HG03457 (cell line): ENCODE measurements at regions not wholly inside any gene's neighbourhood (a gene's known extent, or its start where the extent isn't known, plus 50 kb on each side); places are given as distances from the start of the nearest gene placed in this dataset.
"Not testable (repeated sequence)": the region's sequence is repeated elsewhere in the genome, so short reads cannot be mapped to it uniquely, and the experiment has no call there.

Experiments
- ATAC-seq: cut with Tn5 transposase; IDR thresholded peaks from one replicate; pipeline ENCODE4 v1.9.1; 2021; ENCODE audit warnings: moderate number of reproducible peaks; ENCODE audit not compliant: unreplicated experiment

DNA sequence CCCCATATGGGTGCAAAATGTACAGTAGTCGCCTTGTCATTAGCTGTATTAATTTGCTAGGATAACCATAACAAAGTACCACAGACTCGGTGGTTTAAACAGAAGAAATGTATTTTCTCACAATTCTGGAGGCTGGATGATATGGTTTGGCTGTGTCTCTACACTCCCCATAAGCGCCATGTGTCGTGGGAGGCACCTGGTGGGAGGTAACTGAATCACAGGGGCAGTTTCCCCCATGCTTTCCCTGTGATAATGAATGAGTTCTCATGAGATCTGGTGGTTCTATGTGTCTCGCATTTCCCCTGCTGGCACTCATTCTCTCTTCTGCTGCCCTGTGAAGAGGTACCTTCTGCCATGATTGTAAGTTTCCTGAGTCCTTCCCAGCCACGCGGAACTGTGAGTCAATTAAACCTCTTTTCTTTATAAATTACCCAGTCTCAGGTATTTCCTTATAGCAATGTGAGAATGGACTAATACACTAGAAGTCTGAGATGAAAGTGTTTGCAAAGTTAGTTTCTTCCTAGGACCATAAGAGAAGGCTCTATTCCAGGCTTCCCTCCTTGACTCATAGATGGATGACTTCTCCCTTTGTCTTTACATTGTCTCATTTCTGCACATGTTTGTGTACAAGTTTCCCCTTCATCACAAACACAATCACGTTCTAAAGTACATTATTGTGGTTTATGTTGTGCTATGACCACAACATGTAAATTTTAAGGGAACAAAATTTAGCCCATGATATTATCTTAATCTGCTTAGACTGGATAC lies 1442.6 kb downstream of the SUCLG1 start:
- no peak for ATAC-seq

DNA sequence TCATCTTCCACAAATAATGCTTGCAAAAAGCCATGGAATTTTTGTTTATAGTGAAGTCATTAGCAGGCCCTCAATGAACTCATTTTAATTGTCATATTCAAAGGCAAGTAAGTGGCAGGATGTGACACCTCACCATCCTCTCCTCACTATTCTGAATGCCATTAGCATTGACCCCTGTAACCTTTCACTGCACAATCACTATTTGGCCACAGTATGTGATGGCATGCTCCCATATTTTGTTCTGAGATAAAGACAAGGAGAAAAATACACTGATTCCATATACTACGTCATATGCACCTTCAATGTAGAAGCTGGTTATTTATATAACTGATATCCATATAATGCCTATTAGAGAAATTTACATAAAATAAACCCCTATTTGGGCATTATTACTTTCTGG lies 1443.2 kb downstream of the SUCLG1 start:
- no peak for ATAC-seq

DNA sequence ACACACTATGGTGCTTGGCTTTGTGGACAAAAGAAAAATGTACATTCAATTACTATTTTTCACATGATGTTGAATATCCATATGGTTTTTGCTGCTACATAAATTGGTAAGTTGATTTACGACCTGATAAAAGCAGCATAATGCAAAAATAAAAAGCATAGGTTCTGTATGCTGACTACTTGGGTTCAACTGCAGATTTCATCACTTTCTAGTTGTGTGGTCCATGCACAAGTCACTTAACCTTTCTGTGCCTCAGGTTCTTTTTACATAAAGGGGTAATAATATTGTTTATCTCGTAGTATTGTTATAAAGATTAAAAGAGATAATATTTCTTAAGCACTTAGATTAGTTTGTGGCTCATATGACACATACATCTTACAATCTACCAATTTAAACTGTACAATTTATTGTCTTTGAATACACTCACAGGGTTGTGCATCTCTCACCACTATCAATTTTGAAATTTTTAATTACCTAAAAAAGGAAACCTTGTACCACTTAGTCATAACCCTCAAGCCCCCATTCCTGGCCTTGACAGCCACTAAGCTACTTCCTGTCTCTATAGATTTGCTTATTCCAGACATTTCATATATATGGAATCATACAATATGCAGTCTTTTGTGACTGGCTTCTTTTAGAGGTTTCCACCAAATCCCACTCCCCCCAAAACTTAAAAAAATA lies 1443.9 kb downstream of the SUCLG1 start:
- ATAC-seq: no peak

DNA sequence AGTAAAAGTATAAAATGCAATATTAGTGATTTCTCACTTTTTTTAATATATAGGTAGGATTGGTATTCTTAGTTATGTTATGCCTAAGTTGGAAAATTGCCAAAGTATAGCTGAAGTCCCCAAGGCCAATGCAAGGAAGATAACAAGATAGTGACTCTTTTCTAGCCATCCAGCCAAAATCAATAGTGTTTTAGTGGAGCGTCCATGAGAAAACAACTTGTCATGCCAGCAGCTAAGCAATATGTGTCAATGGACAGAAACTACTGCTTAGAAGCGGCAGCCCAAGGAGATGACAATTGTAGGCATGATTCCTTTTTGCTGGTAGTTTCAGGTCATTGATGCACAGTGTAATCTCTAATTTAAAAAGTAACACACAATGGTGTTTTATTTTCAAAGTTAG lies 1444.6 kb downstream of the SUCLG1 start:
- no peak for ATAC-seq

DNA sequence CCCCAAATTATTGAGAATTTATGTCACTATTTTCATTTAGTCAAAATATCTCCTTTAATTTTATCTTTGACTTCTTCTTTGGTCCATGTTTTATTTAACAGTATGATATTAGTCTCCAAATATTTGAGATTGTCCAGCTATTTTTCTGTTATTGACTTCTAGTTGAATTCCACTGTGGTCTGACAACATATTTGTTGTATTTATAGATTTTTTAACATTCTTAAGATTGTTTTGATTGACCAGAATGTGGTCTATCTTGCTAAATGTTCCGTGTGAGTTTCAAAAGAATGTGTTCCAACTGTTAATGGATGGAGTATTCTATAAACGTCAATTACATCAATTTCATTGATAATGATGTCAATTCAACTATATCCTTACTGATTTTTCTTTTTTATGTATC lies 1452.1 kb downstream of the SUCLG1 start:
- no peak for ATAC-seq

DNA sequence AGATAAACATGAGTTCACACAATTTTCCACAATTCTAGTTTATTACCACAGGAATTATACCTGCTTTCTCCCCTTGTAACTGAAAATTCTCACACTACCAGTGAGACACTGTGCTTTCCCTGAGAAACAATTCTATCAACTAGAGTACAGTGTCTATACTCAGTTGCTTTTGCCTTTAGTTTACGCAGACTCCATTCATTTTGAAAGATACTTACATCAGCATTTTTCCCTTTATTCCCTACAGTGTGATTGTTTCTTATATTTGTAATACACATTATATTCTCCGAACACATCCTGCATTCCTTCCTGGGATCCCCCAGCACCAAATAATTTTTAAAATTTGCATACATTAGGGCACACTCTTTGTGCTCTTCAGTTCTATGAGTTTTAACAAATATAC lies 1455.5 kb downstream of the SUCLG1 start:
- no peak for ATAC-seq

DNA sequence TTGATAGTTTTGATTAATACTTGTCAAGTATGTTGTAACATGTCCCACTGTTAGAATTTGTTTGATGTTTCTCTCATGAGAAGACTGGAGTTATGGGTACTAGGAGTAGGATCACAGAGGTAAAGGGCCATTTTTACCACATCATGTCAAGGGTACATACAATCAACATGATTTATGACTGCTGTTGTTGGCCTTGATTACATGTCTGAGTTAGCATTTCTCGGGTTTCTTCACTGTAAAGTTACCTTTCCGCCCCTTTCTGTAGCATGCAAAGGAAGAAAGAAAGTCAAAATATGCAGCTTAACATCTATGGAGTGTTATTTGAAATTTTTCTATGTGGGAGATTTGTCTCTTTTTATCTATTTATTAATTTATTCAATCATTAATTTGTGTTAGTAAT lies 1456.4 kb downstream of the SUCLG1 start:
- ATAC-seq: no peak

DNA sequence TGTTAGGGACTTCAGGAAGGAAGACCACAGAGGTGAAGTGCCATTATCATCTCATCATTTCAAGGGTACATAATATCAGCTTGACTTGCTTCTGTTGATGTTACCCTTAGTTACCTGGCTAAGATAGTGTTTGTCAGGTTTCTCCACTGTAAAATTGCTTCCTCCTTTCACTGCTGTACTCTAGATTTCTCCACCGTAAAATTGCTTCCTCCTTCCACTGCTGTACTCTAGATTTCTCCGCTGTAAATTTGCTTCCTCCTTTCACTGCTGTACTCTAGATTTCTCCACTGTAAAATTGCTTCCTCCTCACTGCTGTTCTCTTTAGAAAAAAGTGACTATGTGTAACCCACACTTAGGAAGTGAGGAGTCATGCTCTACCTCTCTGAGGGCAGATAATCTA lies 1460.3 kb downstream of the SUCLG1 start:
- no peak for ATAC-seq

DNA sequence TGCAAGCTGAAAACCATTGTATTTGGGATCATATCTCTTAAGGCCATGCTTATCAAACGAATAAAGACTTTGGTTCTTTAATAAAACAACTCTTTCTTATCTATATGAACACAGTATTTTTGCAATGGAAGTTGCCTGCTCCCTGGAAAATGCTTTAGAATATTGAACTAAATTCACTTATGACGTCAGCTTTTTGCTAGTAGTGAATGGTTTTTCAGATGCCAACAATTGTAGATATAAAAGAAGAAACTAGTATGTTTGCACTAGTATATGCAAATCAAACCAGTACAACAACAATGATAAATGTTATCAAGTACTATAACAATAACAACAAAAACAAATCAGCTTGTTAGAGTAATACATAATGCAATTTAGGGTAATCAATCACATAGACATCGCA lies 1462.9 kb downstream of the SUCLG1 start:
- no peak for ATAC-seq

DNA sequence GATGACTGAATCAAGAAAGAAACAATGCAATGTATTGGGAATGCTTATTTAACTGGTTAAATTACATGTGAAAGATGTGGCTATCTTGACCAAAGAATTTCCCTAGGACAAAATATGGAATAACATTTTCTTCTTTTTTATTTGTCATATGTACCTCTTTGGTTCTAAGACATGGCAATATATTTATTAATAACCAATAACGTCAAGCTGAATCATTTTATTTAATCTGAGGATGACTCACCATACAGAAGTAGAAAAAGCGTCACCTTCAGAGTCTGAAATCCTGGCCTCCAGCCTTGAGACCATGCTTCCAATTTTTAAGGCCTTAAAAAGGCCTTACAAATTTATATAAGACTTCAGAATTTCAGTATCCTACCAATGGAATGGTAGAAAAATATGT lies 1464.9 kb downstream of the SUCLG1 start:
- no peak for ATAC-seq

DNA sequence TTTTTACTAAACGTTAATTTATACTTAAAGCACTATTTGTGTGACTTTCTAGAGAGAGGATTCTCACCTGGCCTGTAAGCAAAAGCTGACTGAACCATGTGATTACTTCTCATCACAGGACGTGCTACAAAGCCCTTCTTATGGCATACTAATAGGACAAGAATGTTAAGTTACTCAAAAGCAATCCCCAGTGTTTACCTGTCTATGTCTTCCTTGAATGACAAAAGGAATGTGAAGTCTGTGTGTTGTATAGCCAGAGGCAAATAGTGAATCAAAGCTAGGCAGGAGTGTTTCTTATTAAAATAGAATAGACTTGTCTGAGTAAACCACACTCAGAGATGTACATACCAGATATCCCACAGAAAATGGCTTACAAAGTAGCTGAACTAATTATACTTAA lies 1465.5 kb downstream of the SUCLG1 start:
- no peak for ATAC-seq

DNA sequence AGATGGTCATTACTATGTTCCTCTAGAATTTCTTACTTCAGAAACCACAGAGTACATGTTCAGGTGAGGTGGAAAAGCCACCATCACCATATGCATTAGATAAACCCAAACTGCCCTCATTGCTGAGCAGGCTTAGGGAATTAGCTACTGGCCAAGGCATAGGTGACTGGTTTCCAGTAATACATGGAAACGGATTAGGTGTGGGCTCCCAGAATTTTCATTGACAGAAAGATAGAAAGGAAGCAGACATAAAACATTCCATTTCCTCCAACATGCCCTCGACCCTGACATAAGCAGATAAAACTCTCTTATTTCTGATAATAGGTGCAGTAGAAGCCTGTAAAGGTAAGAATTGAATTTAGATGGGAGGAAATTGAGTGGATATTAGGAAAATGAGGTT lies 1466.1 kb downstream of the SUCLG1 start:
- no peak for ATAC-seq

DNA sequence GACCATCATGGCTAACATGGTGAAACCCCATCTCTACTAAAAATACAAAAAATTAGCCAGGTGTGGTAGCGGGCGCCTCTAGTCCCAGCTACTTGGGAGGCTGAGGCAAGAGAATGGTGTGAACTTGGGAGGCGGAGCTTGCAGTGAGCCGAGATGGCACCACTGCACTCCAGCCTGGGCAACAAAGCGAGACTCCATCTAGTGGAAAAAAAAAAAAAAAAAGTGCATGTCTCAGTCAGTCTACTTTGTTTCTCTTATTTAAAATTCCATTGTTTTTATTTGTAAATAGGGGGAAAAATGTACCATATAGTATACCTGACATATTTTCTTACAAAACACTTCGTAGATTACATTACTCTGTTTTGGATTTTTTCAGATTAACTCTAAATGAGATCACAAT lies 1471.4 kb downstream of the SUCLG1 start:
- ATAC-seq: not testable (repeated sequence)

DNA sequence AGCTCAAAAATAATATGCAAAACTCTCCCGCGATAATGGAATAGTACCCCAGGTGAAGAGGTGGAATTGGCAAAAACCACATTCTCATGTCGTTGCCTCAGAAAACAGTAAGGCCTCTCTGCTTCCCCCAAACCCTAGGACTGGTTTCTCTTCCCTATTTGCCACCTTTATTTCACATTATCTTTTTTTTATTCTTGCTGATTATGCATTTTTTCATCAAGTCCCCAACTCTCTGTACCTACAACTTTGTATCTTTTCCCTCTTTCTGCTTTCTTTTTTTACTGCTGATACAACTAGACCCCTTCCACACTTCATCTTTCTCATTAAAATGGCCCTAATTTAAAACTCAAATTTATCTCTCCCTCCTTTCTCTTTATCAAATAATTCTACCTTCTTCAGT lies 1472.2 kb downstream of the SUCLG1 start:
- no peak for ATAC-seq

DNA sequence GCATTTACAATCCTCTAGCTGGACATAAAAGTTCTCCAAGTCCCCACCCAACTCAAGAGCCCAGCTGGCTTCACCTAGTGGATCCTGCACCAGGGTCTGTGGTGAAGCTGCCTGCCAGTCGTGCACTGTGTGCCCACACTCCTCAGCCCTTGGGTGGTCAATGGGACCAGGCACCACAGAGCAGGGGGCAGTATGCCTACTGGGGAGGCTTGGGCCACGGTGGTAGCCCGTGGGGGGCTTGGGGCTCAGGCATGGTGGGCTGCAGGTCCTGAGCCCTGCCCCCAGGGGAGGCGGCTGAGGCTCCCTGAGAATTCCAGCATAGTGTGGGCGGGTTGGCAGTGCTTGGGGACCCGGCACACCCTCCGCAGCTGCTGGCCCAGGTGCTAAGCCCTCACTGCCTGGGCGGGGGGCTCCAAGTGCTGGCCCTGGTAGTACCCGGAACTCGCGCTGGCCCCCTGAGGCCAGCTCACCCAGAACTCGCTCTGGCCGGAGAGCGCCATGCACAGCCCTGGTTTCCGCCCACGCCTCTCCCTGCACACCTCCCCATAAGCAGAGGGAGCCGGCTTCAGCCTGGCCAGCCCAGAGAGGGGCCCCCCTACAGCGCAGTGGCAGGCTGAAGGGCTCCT lies 1473.4 kb downstream of the SUCLG1 start:
- no peak for ATAC-seq

DNA sequence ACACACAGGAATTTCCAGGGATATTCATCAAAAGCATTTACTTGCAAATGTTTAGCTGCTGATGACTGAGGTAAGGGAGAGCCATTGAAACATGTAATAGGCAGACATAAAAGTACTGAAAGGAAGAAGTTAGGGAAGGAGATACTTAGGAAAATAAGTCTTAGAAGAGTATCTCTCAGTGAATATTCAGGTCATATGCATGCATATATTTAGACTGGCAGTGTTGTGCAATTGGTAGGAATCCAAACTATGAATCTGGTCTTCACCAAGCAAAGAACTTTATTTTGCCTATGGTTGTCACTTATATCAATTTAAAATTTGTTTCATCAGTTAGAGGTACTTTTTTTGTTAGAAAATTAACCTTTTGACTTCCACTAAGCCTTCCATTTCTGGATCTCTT lies 1490.7 kb downstream of the SUCLG1 start:
- ATAC-seq: no peak

DNA sequence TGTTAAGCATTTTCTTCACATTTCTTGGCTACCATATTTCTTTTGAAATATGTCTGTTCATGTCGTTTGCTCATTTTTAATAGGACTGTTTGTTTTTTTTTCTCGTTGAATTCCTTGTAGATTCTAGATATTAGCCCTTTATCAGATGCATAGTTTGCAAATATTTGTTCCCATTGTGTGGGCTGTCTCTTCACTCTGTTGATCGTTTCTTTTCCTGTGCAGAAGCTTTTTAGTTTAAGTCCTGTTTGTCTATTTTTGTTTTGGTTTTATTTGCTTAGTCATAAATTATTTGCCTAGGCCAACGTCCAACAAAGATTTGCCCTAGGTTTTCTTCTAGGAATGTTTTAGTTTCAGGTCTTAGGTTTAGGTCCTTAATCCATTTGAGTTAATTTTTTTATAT lies 1494.7 kb downstream of the SUCLG1 start:
- no peak for ATAC-seq

DNA sequence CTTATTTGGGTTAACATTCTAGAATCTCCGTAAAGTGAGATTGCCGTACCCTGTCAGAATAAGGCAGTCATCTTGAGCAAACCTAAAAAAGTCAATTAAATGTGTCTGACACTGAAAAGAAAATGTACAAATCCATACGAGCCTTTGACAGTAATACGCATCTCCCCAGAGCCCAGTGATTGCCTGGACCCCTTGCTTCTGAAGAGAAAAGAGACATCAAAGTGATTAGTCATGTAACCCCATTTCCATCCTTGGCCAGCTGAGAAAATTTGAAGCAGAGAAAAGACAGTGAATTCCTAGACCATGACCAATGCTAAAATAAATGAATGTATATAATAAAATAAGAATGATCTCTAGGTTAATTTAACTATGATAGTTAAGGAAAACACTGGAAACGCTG lies 1499.4 kb downstream of the SUCLG1 start:
- ATAC-seq: no peak

DNA sequence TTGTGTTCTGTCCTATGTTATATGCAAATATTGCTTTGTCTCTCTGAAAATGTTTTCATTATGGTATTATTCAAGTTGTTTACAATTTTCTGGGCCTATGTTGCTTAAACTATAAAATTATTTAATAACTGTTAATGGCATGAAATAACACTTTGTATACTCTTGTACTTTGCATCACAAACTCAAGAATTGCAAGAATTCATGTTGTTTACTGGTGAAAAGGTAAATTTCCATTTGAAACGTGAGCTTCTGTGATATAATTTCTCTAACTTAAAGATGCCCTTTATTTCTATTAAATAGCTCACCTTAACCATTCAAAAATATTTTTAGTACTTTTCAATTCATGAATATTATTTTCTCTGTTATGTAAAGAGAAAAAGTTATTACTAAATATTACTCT lies 1504.2 kb downstream of the SUCLG1 start:
- no peak for ATAC-seq

DNA sequence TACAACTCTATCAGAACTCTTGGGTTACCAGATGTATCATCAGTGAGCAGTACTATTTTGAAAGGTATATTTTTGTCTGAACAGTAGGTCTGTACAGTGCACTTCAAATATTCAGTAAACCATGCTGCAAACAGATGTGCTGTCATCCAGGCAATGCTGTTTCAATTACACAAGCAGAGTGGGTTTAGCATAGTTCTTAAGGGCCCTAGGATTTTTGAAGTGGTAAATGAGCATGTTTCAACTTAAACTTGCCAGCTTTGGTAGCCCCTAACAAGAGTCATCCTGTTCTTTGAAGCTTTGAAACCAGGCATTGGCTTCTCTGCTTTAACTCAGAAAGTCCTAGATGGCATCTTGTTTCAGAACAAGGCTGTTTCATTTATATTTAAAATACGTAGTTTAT lies 1519.9 kb downstream of the SUCLG1 start:
- ATAC-seq: no peak

DNA sequence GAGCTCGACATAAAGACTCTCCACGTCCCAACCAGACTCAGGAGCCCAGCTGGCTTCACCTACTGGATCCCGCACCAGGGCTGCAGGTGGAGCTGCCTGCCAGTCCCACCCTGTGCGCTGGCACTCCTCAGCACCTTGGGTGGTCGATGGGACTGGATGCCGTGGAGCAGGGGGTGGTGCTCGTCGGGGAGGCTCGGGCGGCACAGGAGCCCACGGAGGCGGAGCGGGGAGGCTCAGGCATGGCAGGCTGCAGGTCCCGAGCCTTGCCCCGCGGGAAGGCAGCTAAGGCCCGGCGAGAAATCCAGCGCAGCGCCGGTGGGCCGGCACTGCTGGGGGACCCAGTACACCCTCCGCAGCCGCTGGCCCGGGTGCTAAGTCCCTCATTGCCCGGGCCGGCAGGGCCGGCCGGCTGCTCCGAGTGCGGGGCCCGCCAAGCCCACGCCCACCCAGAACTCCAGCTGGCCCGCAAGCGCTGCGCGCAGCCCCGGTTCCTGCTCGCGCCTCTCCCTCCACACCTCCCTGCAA lies 1520.7 kb downstream of the SUCLG1 start:
- not testable (repeated sequence) for ATAC-seq

DNA sequence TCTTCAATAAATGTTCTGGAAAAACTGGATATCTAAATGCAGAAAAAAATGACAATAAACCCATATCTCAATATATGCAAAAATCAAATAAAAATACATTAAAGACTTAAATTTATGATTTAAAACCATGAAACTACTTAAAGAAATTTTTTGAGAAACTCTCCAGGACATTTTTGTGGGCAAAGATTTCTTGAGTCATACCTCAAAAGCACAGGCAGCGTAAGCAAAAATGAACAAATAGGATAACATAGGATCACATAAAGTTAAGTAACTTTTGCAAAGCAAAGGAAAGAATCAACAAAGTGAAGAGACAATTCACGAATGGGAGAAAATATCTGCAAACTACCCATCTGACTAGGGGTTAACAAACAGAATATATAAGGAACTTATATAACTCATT lies 1545.5 kb downstream of the SUCLG1 start:
- no peak for ATAC-seq
